Common myeloid progenitor, CD34-positive (primary cell): ENCODE measurements at regions not wholly inside any gene's neighbourhood (a gene's known extent, or its start where the extent isn't known, plus 50 kb on each side); places are given as distances from the start of the nearest gene placed in this dataset.

Experiments used
- CTCF ChIA-PET: fragments of 350-600 bp; sonication (Branson Sonifier 250); formaldehyde crosslinking; loops from one replicate; lab custom pipeline; 2021; ENCODE audit warnings: antibody characterized with exemption; lab: Charles Lee
- POLR2A ChIA-PET: fragments of 350-600 bp; sonication (Branson Sonifier 250); formaldehyde crosslinking; loops from one replicate; lab custom pipeline; 2021; ENCODE audit warnings: antibody characterized with exemption; lab: Charles Lee
- DNase-seq, 3 donors: peaks; one replicate each; pipeline versions ENCODE4 v3.0.0 to v3.0.0-alpha.2; 2013
- H3K27ac ChIP-seq, 2 experiments: 1 replicate in 1 of 2; 2 replicates in 1 of 2; pipeline ENCODE4 v1.7.0; 2013; ENCODE audit warnings: inconsistent platforms in 2 of 2, low read length in 2 of 2, mild to moderate bottlenecking in 2 of 2, low read depth in 1 of 2, moderate library complexity in 1 of 2; ENCODE audit not compliant: severe bottlenecking in 2 of 2, insufficient read depth in 1 of 2, poor library complexity in 1 of 2
- H3K27me3 ChIP-seq, 5 experiments: replicated peaks in 2 of 5; 1 replicate in 3 of 5; 2 replicates in 2 of 5; pipeline versions ENCODE4 v1.6.1 to v1.7.0; 2013; ENCODE audit warnings: low read length in 4 of 5, mild to moderate bottlenecking in 2 of 5, moderate library complexity in 2 of 5, inconsistent platforms in 1 of 5; ENCODE audit not compliant: insufficient read depth in 5 of 5, control insufficient read depth in 4 of 5
- H3K36me3 ChIP-seq, 4 experiments: 1 replicate in 2 of 4; 2 replicates in 2 of 4; pipeline versions ENCODE4 v1.6.1 to v1.7.0; 2013; ENCODE audit warnings: low read length in 3 of 4, control low read depth in 1 of 4, mild to moderate bottlenecking in 1 of 4; ENCODE audit not compliant: control insufficient read depth in 4 of 4, insufficient read depth in 4 of 4
- H3K4me1 ChIP-seq, 4 experiments: 1 replicate in 3 of 4; 2 replicates in 1 of 4; pipeline versions ENCODE4 v1.6.1 to v1.7.1; 2013; ENCODE audit warnings: low read length in 3 of 4, mild to moderate bottlenecking in 3 of 4, control low read depth in 1 of 4, inconsistent platforms in 1 of 4, moderate library complexity in 1 of 4; ENCODE audit not compliant: control insufficient read depth in 4 of 4, insufficient read depth in 4 of 4; ENCODE audit errors: control extremely low read depth in 1 of 4
- H3K4me3 ChIP-seq, 7 experiments: 1 replicate in 4 of 7; 2 replicates in 3 of 7; pipeline versions ENCODE4 v1.5.1 to v1.7.0; 2013; ENCODE audit warnings: mild to moderate bottlenecking in 7 of 7, low read length in 6 of 7, moderate library complexity in 6 of 7, inconsistent platforms in 2 of 7, low read depth in 2 of 7, control low read depth in 1 of 7; ENCODE audit not compliant: insufficient read depth in 4 of 7, control insufficient read depth in 1 of 7; ENCODE audit errors: extremely low read depth in 1 of 7
- H3K9me3 ChIP-seq, 5 experiments: 1 replicate in 4 of 5; 2 replicates in 1 of 5; pipeline versions ENCODE4 v1.6.1 to v1.7.1; 2013; ENCODE audit warnings: low read length in 4 of 5, mild to moderate bottlenecking in 2 of 5, inconsistent platforms in 1 of 5, low read depth in 1 of 5, moderate library complexity in 1 of 5; ENCODE audit not compliant: control insufficient read depth in 4 of 5, insufficient read depth in 2 of 5; ENCODE audit errors: control extremely low read depth in 1 of 5
- WGBS: methylation state at CpG from one replicate; pipeline ENCODE4 v1.1.5; 2013; ENCODE audit not compliant: insufficient coverage; 5-methylcytosine and 5-hydroxymethylcytosine counted together

GRCh38 chr3:25895031-25895430, 105.1 kb downstream of the OXSM start:
- CTCF ChIA-PET, result no interaction called here
- POLR2A ChIA-PET, result no interaction called here
- H3K9me3 ChIP-seq, result no peaks in the 10 kb centered on the region
- WGBS, result 97% methylated on average over 2 of the region's 2 CpGs
- no peaks in the 10 kb centered on the region for H3K36me3 ChIP-seq
- H3K4me3 ChIP-seq, result no peak overlapping the region
- no peaks in the 10 kb centered on the region for H3K27me3 ChIP-seq
- H3K4me1 ChIP-seq, result no peaks in the 10 kb centered on the region
- DNase-seq, result no peak
- no peak overlapping the region for H3K27ac ChIP-seq

GRCh38 chr3:25895443-25895842, 105.6 kb downstream of the OXSM start:
- Histone ChIP-seq H3K4me3 (no peak overlapping the region), H3K27ac (no peak overlapping the region), H3K36me3 (no peaks in the 10 kb centered on the region), H3K4me1 (no peaks in the 10 kb centered on the region), H3K9me3 (no peaks in the 10 kb centered on the region), H3K27me3 (no peaks in the 10 kb centered on the region)
- no peak for DNase-seq
- 92% methylated on average over 2 of the region's 3 CpGs for whole genome bisulfite sequencing
- CTCF ChIA-PET, result no interaction called here
- POLR2A ChIA-PET, result no interaction called here

- Histone ChIP-seq H3K4me3 (no peak overlapping the region), H3K27me3 (no peaks in the 10 kb centered on the region), H3K4me1 (no peaks in the 10 kb centered on the region), H3K27ac (no peak overlapping the region), H3K36me3 (no peaks in the 10 kb centered on the region), H3K9me3 (no peaks in the 10 kb centered on the region)
- CTCF ChIA-PET, result no interaction called here
- POLR2A ChIA-PET, result no interaction called here
- DNase-seq, result no peak
- WGBS, result 86% methylated on average over 4 of the region's 6 CpGs
These were observed 107.1 kb downstream of the OXSM start for GRCh38 chr3:25897019-25897418.

GRCh38 chr3:25899352-25900101, 109.6 kb downstream of the OXSM start:
- CTCF ChIA-PET, result interaction anchor here (0.8 to 1.2 kb wide), 2 partner anchors 12 to 13 kb away, joined by 3 read pairs; no protein-coding TSS in a partner anchor
- DNase-seq, result no peak
- WGBS, result 100% methylated on average over 1 of the region's 2 CpGs

GRCh38 chr3:25900161-25900560, 110.3 kb downstream of the OXSM start:
- no peaks in the 10 kb centered on the region for H3K27me3 ChIP-seq
- no peak overlapping the region for H3K4me3 ChIP-seq
- no peak for DNase-seq
- ChIA-PET POLR2A (no interaction called here), CTCF (no interaction called here)
- no peaks in the 10 kb centered on the region for H3K36me3 ChIP-seq
- WGBS, result 94% methylated on average over 2 of the region's 2 CpGs
- H3K9me3 ChIP-seq, result no peaks in the 10 kb centered on the region
- H3K4me1 ChIP-seq, result no peaks in the 10 kb centered on the region
- no peak overlapping the region for H3K27ac ChIP-seq

More at GRCh38 chr3:25899352-25900101, 109.6 kb downstream of the OXSM start:
- Histone ChIP-seq H3K9me3 (no peaks in the 10 kb centered on the region), H3K27ac (no peak overlapping the region), H3K27me3 (no peaks in the 10 kb centered on the region), H3K4me1 (no peaks in the 10 kb centered on the region), H3K36me3 (no peaks in the 10 kb centered on the region), H3K4me3 (no peak overlapping the region)
- POLR2A ChIA-PET, result no interaction called here

- POLR2A ChIA-PET, result no interaction called here
- H3K27me3 ChIP-seq, result no peaks in the 10 kb centered on the region
- H3K4me1 ChIP-seq, result no peaks in the 10 kb centered on the region
- no CpG with 5 or more reads among the region's 2 CpGs for whole genome bisulfite sequencing
- no peak overlapping the region for H3K4me3 ChIP-seq
- CTCF ChIA-PET, result no interaction called here
- DNase-seq, result no peak
- no peak overlapping the region for H3K27ac ChIP-seq
- no peaks in the 10 kb centered on the region for H3K9me3 ChIP-seq
- no peaks in the 10 kb centered on the region for H3K36me3 ChIP-seq
These were observed 111.9 kb downstream of the OXSM start for GRCh38 chr3:25901796-25902195.

GRCh38 chr3:25902586-25902985, 112.7 kb downstream of the OXSM start:
- Histone ChIP-seq H3K27ac (no peak overlapping the region), H3K9me3 (no peaks in the 10 kb centered on the region), H3K4me1 (no peaks in the 10 kb centered on the region), H3K36me3 (no peaks in the 10 kb centered on the region), H3K4me3 (no peak overlapping the region), H3K27me3 (peaks cover 0 to 2% (median 0%) of the 10 kb centered on the region in 5 experiments)
- WGBS, result 100% methylated on average over 2 of the region's 2 CpGs
- POLR2A ChIA-PET, result no interaction called here
- CTCF ChIA-PET, result no interaction called here
- DNase-seq, result no peak
